Memory B cell (primary cell): ENCODE measurements at regions not wholly inside any gene's neighbourhood (a gene's known extent, or its start where the extent isn't known, plus 50 kb on each side); places are given as distances from the start of the nearest gene placed in this dataset.
"Not testable (repeated sequence)": the region's sequence is repeated elsewhere in the genome, so short reads cannot be mapped to it uniquely, and the experiment has no call there.

Experiments
- ATAC-seq: fragments of 150-1000 bp; cut with Tn5 transposase; 2 replicates; pipeline ENCODE4 v1.10.0; 2021; ENCODE audit warnings: low read depth, mild to moderate bottlenecking, moderate library complexity
- DNase-seq, 2 donors: peaks; one replicate each; pipeline ENCODE4 v3.0.0; 2022; ENCODE audit warnings: low spot score in 2 of 2
- H3K27ac Mint-ChIP-seq: one replicate; pipeline ENCODE4 v1.8.0; 2022; ENCODE audit warnings: mild to moderate bottlenecking, moderate library complexity, mixed read lengths
- H3K27me3 Mint-ChIP-seq: one replicate; pipeline ENCODE4 v1.8.0; 2022; ENCODE audit warnings: mixed read lengths
- H3K36me3 Mint-ChIP-seq: one replicate; pipeline ENCODE4 v1.8.0; 2022; ENCODE audit warnings: mild to moderate bottlenecking, mixed read lengths
- H3K4me1 Mint-ChIP-seq: one replicate; pipeline ENCODE4 v1.8.0; 2022; ENCODE audit warnings: mixed read lengths
- H3K4me3 Mint-ChIP-seq: one replicate; pipeline ENCODE4 v1.8.0; 2022; ENCODE audit warnings: mild to moderate bottlenecking, moderate library complexity, mixed read lengths
- H3K9me3 Mint-ChIP-seq: one replicate; pipeline ENCODE4 v1.8.0; 2022; ENCODE audit warnings: mixed read lengths

GRCh38 chr3:106058475-106058874 is 189.7 kb upstream of the CBLB start:
- no peak for DNase-seq
- Mint-ChIP-seq H3K4me3 (no peak overlapping the region), H3K27ac (no peak overlapping the region), H3K4me1 (no peaks in the 10 kb centered on the region), H3K27me3 (no peaks in the 10 kb centered on the region), H3K9me3 (peaks cover 2% of the 10 kb centered on the region), H3K36me3 (peaks cover 1% of the 10 kb centered on the region)
- ATAC-seq, result no peak

GRCh38 chr3:106059953-106060517 is 191.2 kb upstream of the CBLB start:
- Mint-ChIP-seq H3K27ac (no peak overlapping the region), H3K36me3 (peaks cover 3% of the 10 kb centered on the region), H3K9me3 (peaks cover 7% of the 10 kb centered on the region), H3K27me3 (no peaks in the 10 kb centered on the region), H3K4me3 (no peak overlapping the region), H3K4me1 (no peaks in the 10 kb centered on the region)
- ATAC-seq (no peak), DNase-seq (no peak)

GRCh38 chr3:106063909-106064308 is 195.1 kb upstream of the CBLB start:
- ATAC-seq, result no peak
- Mint-ChIP-seq H3K4me1 (peaks cover 7% of the 10 kb centered on the region), H3K9me3 (peaks cover 6% of the 10 kb centered on the region), H3K27me3 (no peaks in the 10 kb centered on the region), H3K27ac (no peak overlapping the region), H3K4me3 (no peak overlapping the region), H3K36me3 (peaks cover 6% of the 10 kb centered on the region)
- no peak for DNase-seq

GRCh38 chr3:106065831-106066230 is 197.0 kb upstream of the CBLB start:
- Mint-ChIP-seq H3K27me3 (no peaks in the 10 kb centered on the region), H3K4me3 (no peak overlapping the region), H3K9me3 (peaks cover 6% of the 10 kb centered on the region), H3K4me1 (peaks cover 7% of the 10 kb centered on the region), H3K27ac (no peak overlapping the region), H3K36me3 (peaks cover 6% of the 10 kb centered on the region)
- DNase-seq, result no peak
- ATAC-seq, result no peak

GRCh38 chr3:106067711-106068110 is 198.9 kb upstream of the CBLB start:
- Mint-ChIP-seq H3K27ac (peak overlapping the region; percentile 19), H3K4me1 (peaks cover 7% of the 10 kb centered on the region), H3K27me3 (no peaks in the 10 kb centered on the region), H3K4me3 (no peak overlapping the region), H3K9me3 (peaks cover 6% of the 10 kb centered on the region), H3K36me3 (peaks cover 6% of the 10 kb centered on the region)
- DNase-seq, result peak in 1 of 2 donors; percentile 3
- ATAC-seq, result peak; percentile 94

GRCh38 chr3:106068381-106068780 is 199.6 kb upstream of the CBLB start:
- H3K36me3 Mint-ChIP-seq, result peaks cover 5% of the 10 kb centered on the region
- ATAC-seq, result no peak
- peaks cover 7% of the 10 kb centered on the region for H3K4me1 Mint-ChIP-seq
- peak overlapping the region; percentile 29 for H3K27ac Mint-ChIP-seq
- no peak for DNase-seq
- H3K27me3 Mint-ChIP-seq, result no peaks in the 10 kb centered on the region
- H3K9me3 Mint-ChIP-seq, result peaks cover 5% of the 10 kb centered on the region
- no peak overlapping the region for H3K4me3 Mint-ChIP-seq

GRCh38 chr3:106068795-106069194 is 200.0 kb upstream of the CBLB start:
- peaks cover 4% of the 10 kb centered on the region for H3K9me3 Mint-ChIP-seq
- no peaks in the 10 kb centered on the region for H3K27me3 Mint-ChIP-seq
- H3K4me1 Mint-ChIP-seq, result peaks cover 7% of the 10 kb centered on the region
- peaks cover 3% of the 10 kb centered on the region for H3K36me3 Mint-ChIP-seq
- DNase-seq (no peak), ATAC-seq (no peak)
- H3K27ac Mint-ChIP-seq, result peak overlapping the region; percentile 29
- no peak overlapping the region for H3K4me3 Mint-ChIP-seq

- H3K36me3 Mint-ChIP-seq, result peaks cover 3% of the 10 kb centered on the region
- no peak overlapping the region for H3K4me3 Mint-ChIP-seq
- ATAC-seq (no peak), DNase-seq (no peak)
- peaks cover 7% of the 10 kb centered on the region for H3K4me1 Mint-ChIP-seq
- H3K27ac Mint-ChIP-seq, result no peak overlapping the region
- no peaks in the 10 kb centered on the region for H3K9me3 Mint-ChIP-seq
- no peaks in the 10 kb centered on the region for H3K27me3 Mint-ChIP-seq
Measured at GRCh38 chr3:106070187-106070586, 201.4 kb upstream of the CBLB start.

- Mint-ChIP-seq H3K27ac (no peak overlapping the region), H3K4me3 (no peak overlapping the region), H3K36me3 (peaks cover 3% of the 10 kb centered on the region), H3K4me1 (peaks cover 7% of the 10 kb centered on the region), H3K27me3 (no peaks in the 10 kb centered on the region), H3K9me3 (no peaks in the 10 kb centered on the region)
- ATAC-seq (no peak), DNase-seq (no peak)
Measured at GRCh38 chr3:106071306-106071705, 202.5 kb upstream of the CBLB start.

GRCh38 chr3:106072596-106072995 is 203.8 kb upstream of the CBLB start:
- not testable (repeated sequence) for H3K9me3 Mint-ChIP-seq, H3K27me3 Mint-ChIP-seq, ATAC-seq, H3K27ac Mint-ChIP-seq, H3K4me3 Mint-ChIP-seq, DNase-seq, H3K4me1 Mint-ChIP-seq, H3K36me3 Mint-ChIP-seq

- not testable (repeated sequence) for H3K36me3 Mint-ChIP-seq, H3K4me1 Mint-ChIP-seq, ATAC-seq, H3K9me3 Mint-ChIP-seq, H3K27ac Mint-ChIP-seq, DNase-seq, H3K4me3 Mint-ChIP-seq, H3K27me3 Mint-ChIP-seq
Measured at GRCh38 chr3:106073806-106074205, 205.0 kb upstream of the CBLB start.

GRCh38 chr3:106075731-106076130 is 206.9 kb upstream of the CBLB start:
- H3K27me3 Mint-ChIP-seq, result not testable (repeated sequence)

GRCh38 chr3:106078635-106079034 is 209.8 kb upstream of the CBLB start:
- ATAC-seq (no peak), DNase-seq (no peak)
- peaks cover 6% of the 10 kb centered on the region for H3K9me3 Mint-ChIP-seq
- H3K4me1 Mint-ChIP-seq, result peaks cover under 1% of the 10 kb centered on the region
- peaks cover 2% of the 10 kb centered on the region for H3K36me3 Mint-ChIP-seq
- no peak overlapping the region for H3K4me3 Mint-ChIP-seq
- H3K27ac Mint-ChIP-seq, result peak overlapping the region; percentile 67
- H3K27me3 Mint-ChIP-seq, result no peaks in the 10 kb centered on the region

More at GRCh38 chr3:106075731-106076130, 206.9 kb upstream of the CBLB start:
- not testable (repeated sequence) for H3K4me1 Mint-ChIP-seq, ATAC-seq, DNase-seq, H3K36me3 Mint-ChIP-seq, H3K4me3 Mint-ChIP-seq, H3K9me3 Mint-ChIP-seq, H3K27ac Mint-ChIP-seq

GRCh38 chr3:106082616-106083015 is 213.8 kb upstream of the CBLB start:
- Mint-ChIP-seq H3K4me1 (peaks cover 7% of the 10 kb centered on the region), H3K36me3 (peaks cover 5% of the 10 kb centered on the region), H3K9me3 (peaks cover 9% of the 10 kb centered on the region), H3K27ac (no peak overlapping the region), H3K27me3 (no peaks in the 10 kb centered on the region), H3K4me3 (no peak overlapping the region)
- no peak for ATAC-seq
- DNase-seq, result no peak

GRCh38 chr3:106083207-106083606 is 214.4 kb upstream of the CBLB start:
- H3K27ac Mint-ChIP-seq, result peak overlapping the region; percentile 83
- no peak for ATAC-seq

More at GRCh38 chr3:106083207-106083606, 214.4 kb upstream of the CBLB start:
- Mint-ChIP-seq H3K36me3 (peaks cover 5% of the 10 kb centered on the region), H3K4me3 (no peak overlapping the region), H3K4me1 (peaks cover 7% of the 10 kb centered on the region), H3K27me3 (no peaks in the 10 kb centered on the region), H3K9me3 (peaks cover 9% of the 10 kb centered on the region)
- DNase-seq, result no peak
